Mucosa of descending colon (tissue), 3 donors: ENCODE measurements at regions not wholly inside any gene's neighbourhood (a gene's known extent, or its start where the extent isn't known, plus 50 kb on each side); places are given as distances from the start of the nearest gene placed in this dataset.

Experiments used
- ATAC-seq: fragments of 200-7000 bp; cut with Tn5 transposase; one replicate; pipeline ENCODE4 v1.9.1; 2020; ENCODE audit warnings: mild to moderate bottlenecking, moderate library complexity
- DNase-seq, 3 donors: peaks; one replicate each; pipeline ENCODE4 v3.0.0-alpha.2; 2020
- H3K36me3 ChIP-seq: fragments of 200-600 bp; one replicate; pipeline ENCODE4 v1.8.0; 2021; ENCODE audit warnings: low read depth, mild to moderate bottlenecking
- H3K4me1 ChIP-seq: fragments of 200-600 bp; one replicate; pipeline ENCODE4 v1.8.0; 2021; ENCODE audit warnings: low read depth, mild to moderate bottlenecking
- H3K4me3 ChIP-seq: fragments of 200-600 bp; one replicate; pipeline ENCODE4 v1.8.0; 2021; ENCODE audit warnings: mild to moderate bottlenecking
- H3K9me3 ChIP-seq: fragments of 200-600 bp; one replicate; pipeline ENCODE4 v1.8.0; 2021; ENCODE audit warnings: mild to moderate bottlenecking
- intact Hi-C, 2 donors: fragments of 100-400 bp; cut with DNase I in 1 of 2; cut with micrococcal nuclease in 1 of 2; formaldehyde crosslinking; loops; one replicate each; pipeline versions ENCODE4 v1.11.0 to v1.11.1; 2022; cut with DNase I, micrococcal nuclease
- TF ChIP-seq, protein P1 (sequence below): fragments of 200-600 bp; IDR thresholded peaks from one replicate; pipeline ENCODE4 v1.8.0; 2022; ENCODE audit warnings: antibody characterized with exemption, mild to moderate bottlenecking
- donor health status: DM: no; HTN: no; CAD: no; lungs with moderate emphysema.
- donor health status: DM: no; HTN: no; CAD: no.
- donor health status: DM: no; HTN: yes; CAD: no.

DNA sequence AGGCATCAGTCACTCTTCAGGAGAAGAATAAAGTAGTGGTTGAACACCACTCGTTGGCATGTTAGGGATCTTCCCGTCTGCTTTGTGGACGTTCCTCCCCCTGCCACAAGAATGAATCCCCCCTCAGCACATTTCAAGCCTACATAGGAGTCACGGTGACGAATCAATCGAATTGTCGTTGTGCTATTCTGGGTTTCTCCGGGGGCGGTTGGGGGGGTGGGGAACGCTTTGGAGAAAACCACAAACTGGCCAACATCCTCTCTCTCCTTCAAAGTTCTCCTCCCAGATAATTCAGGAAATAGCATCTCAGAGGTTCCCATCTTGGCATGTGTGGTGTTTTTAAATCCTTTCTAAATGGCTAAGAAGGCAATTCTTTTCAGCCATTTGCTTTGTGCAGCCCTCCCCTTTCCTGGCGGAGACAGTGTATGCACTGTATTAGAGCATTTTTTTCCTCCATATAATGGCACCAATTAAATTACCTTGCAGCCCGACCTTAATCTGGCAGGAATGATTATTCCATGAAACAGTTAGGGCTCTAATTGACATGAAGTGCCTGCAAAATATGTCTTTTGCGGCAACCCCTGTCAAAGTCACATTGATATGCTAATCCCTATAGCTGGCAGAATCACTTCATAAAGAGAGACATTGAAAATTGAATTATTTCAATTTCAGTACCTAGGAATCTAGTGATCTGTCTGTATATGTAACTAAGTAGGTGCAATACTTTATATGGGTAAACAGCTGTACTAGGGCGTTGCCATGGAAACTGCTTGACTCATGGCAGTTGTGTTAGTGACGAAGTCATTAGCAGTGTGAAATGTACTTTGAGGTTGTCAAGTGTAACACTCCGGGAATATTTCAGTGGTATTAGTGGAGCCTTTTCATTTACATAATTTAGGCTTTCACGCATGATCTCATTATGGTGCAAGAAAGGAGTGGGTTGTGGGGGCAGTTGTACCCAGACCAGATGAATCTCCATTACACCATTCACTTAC is 323.4 kb upstream of the SLC14A2 start:
- no peaks in the 10 kb centered on the region for H3K36me3 ChIP-seq
- no peak overlapping the region for H3K4me3 ChIP-seq
- TF ChIP-seq, protein P1, sequence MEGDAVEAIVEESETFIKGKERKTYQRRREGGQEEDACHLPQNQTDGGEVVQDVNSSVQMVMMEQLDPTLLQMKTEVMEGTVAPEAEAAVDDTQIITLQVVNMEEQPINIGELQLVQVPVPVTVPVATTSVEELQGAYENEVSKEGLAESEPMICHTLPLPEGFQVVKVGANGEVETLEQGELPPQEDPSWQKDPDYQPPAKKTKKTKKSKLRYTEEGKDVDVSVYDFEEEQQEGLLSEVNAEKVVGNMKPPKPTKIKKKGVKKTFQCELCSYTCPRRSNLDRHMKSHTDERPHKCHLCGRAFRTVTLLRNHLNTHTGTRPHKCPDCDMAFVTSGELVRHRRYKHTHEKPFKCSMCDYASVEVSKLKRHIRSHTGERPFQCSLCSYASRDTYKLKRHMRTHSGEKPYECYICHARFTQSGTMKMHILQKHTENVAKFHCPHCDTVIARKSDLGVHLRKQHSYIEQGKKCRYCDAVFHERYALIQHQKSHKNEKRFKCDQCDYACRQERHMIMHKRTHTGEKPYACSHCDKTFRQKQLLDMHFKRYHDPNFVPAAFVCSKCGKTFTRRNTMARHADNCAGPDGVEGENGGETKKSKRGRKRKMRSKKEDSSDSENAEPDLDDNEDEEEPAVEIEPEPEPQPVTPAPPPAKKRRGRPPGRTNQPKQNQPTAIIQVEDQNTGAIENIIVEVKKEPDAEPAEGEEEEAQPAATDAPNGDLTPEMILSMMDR: no peak
- no peaks in the 10 kb centered on the region for H3K9me3 ChIP-seq
- ATAC-seq (no peak), DNase-seq (no peak)
- H3K4me1 ChIP-seq: no peaks in the 10 kb centered on the region
- intact Hi-C loops: no loop called here

DNA sequence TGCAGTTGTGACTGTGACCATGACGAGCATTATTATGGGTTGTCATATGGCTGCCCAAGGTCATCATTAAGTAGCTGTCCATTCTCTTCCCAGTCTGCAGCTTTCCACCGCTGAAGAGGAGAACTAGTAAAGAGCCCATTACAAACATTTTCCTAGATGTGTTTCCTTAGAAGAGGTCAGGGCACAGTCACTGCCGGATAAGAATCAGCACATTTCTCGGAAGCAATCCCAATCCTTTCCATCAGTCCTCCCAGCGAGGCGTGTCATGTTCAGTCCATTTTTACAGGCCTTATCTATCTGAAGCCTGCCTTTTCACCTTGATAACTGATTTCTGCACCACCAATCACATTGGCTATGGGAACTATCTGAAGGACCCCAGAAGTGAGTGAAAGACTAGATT is 319.9 kb upstream of the SLC14A2 start:
- intact Hi-C loops: no loop called here
- no peaks in the 10 kb centered on the region for H3K4me1 ChIP-seq
- DNase-seq: no peak
- H3K36me3 ChIP-seq: no peaks in the 10 kb centered on the region
- ATAC-seq: no peak
- TF ChIP-seq, protein P1: no peak
- no peak overlapping the region for H3K4me3 ChIP-seq
- H3K9me3 ChIP-seq: no peaks in the 10 kb centered on the region

DNA sequence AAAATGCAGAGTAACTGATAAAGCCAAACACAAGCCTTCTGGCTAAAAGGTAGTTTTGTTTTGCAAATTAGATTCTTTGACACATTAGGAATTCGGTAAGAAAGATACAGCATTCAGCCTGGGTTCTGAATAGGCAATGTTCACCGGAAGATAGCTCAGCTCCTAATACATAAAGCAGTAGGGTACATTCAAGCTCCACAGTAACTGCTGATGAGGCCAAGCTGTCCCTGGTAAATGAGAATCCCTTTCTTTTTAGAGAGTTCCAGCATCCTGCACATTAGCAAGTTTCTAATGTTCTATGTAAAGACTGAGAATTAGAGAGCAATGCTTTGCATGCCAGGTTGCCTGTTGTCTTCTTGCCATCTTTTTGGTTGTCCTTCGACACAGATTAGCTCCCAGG is 316.3 kb upstream of the SLC14A2 start:
- ATAC-seq: no peak
- Histone ChIP-seq H3K4me3 (no peak overlapping the region), H3K4me1 (no peaks in the 10 kb centered on the region), H3K9me3 (no peaks in the 10 kb centered on the region), H3K36me3 (no peaks in the 10 kb centered on the region)
- DNase-seq: no peak
- TF ChIP-seq, protein P1: no peak
- intact Hi-C loops: no loop called here

DNA sequence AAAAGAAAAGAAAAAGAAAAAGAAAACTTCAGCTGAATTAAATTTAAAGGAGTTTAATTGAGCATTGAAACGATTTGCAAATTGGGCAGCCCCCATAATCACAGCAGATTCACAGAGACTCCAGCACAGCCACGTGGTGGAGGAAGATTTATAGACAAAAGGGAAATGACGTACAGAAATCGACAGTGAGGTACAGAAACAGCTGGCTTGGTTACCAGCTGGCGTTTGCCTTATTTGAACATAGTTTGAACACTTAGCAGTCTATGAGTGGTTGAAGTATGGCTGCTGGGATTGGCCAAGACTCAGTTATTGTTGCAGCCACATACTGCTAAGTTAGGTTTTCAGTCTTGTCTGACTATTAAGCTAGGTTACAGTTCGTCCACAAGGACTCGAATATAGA is 312.2 kb upstream of the SLC14A2 start:
- no peaks in the 10 kb centered on the region for H3K36me3 ChIP-seq
- DNase-seq: no peak
- H3K4me1 ChIP-seq: no peaks in the 10 kb centered on the region
- H3K9me3 ChIP-seq: no peaks in the 10 kb centered on the region
- no peak for ATAC-seq
- H3K4me3 ChIP-seq: no peak overlapping the region
- TF ChIP-seq, protein P1: no peak
- intact Hi-C loops: no loop called here

DNA sequence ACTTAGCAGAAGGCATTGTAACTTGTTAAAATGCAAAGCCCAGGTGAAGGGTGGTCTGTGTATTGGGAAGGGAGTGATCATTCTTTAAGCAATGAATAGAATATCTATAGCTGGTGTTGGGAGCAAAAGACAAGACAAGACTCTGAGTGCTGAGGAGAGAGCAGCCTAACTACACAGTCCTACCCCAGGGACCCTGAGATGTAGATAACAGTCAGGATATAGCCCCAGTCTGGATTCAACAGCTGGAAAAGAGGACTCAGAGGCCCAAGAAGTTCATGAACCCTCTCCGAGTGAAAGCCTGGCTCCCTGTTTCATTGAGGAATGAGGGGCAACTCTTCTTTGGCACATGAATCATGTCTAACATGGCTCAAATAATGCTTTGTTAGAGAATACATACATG is 310.7 kb upstream of the SLC14A2 start:
- no peak overlapping the region for H3K4me3 ChIP-seq
- H3K4me1 ChIP-seq: no peaks in the 10 kb centered on the region
- intact Hi-C loops: no loop called here
- DNase-seq (no peak), ATAC-seq (no peak)
- no peaks in the 10 kb centered on the region for H3K36me3 ChIP-seq
- TF ChIP-seq, protein P1: no peak
- no peaks in the 10 kb centered on the region for H3K9me3 ChIP-seq
